HEK293 (cell line): ENCODE measurements at regions not wholly inside any gene's neighbourhood (a gene's known extent, or its start where the extent isn't known, plus 50 kb on each side); places are given as distances from the start of the nearest gene placed in this dataset.

Experiments used
- BCL11B ChIP-seq: fragments of 450-650 bp; formaldehyde crosslinking; IDR thresholded peaks from 2 replicates; pipeline ENCODE4 v1.5.1; 2016; ENCODE audit warnings: low read depth, missing biosample characterization, missing genetic modification characterization
- CTCF ChIP-seq: fragments of 450-650 bp; formaldehyde crosslinking; IDR thresholded peaks from 2 replicates; pipeline ENCODE4 v1.5.1; 2016; ENCODE audit warnings: missing biosample characterization, missing genetic modification characterization
- HOXC10 ChIP-seq: sonication (generic); formaldehyde crosslinking; IDR thresholded peaks from 2 replicates; pipeline ENCODE4 v1.8.1; 2023; ENCODE audit warnings: mild to moderate bottlenecking, missing genetic modification reagents
- MZF1 ChIP-seq: fragments of 450-650 bp; formaldehyde crosslinking; IDR thresholded peaks from 2 replicates; pipeline ENCODE4 v1.5.1; 2017; ENCODE audit warnings: missing biosample characterization, missing genetic modification characterization, borderline replicate concordance
- PBX3 ChIP-seq: sonication (generic); formaldehyde crosslinking; IDR thresholded peaks from 2 replicates; pipeline ENCODE4 v1.8.1; 2022; ENCODE audit warnings: mild to moderate bottlenecking, moderate library complexity, missing genetic modification reagents
- REST ChIP-seq: fragments of 450-650 bp; formaldehyde crosslinking; IDR thresholded peaks from 2 replicates; pipeline ENCODE4 v1.5.1; 2016; ENCODE audit warnings: missing biosample characterization, missing genetic modification characterization
- SP2 ChIP-seq: fragments of 450-650 bp; formaldehyde crosslinking; IDR thresholded peaks from 2 replicates; pipeline ENCODE4 v1.5.1; 2016; ENCODE audit warnings: missing biosample characterization, missing genetic modification characterization
- TRIM28 ChIP-seq: IDR thresholded peaks from 2 replicates; pipeline ENCODE4 v1.6.1; 2011; ENCODE audit warnings: low read length, control low read depth, borderline replicate concordance
- ZBTB10 ChIP-seq: fragments of 450-650 bp; formaldehyde crosslinking; IDR thresholded peaks from 2 replicates; pipeline ENCODE4 v1.5.1; 2016; ENCODE audit warnings: missing biosample characterization, missing genetic modification characterization
- ZNF19 ChIP-seq: fragments of 450-650 bp; formaldehyde crosslinking; IDR thresholded peaks from 2 replicates; pipeline ENCODE4; 2016; ENCODE audit warnings: missing biosample characterization, missing genetic modification characterization, low read depth
- ZNF311 ChIP-seq: fragments of 450-650 bp; formaldehyde crosslinking; IDR thresholded peaks from 2 replicates; pipeline ENCODE4 v1.5.1; 2017; ENCODE audit warnings: missing biosample characterization, missing genetic modification characterization, borderline replicate concordance
- ZNF639 ChIP-seq: fragments of 450-650 bp; formaldehyde crosslinking; IDR thresholded peaks from 2 replicates; pipeline ENCODE4 v1.5.1; 2016; ENCODE audit warnings: missing biosample characterization, missing genetic modification characterization
- ZNF704 ChIP-seq: fragments of 450-650 bp; formaldehyde crosslinking; IDR thresholded peaks from 2 replicates; pipeline ENCODE4 v1.5.1; 2016; ENCODE audit warnings: missing biosample characterization, missing genetic modification characterization
- ZNF785 ChIP-seq: fragments of 450-650 bp; formaldehyde crosslinking; IDR thresholded peaks from 2 replicates; pipeline ENCODE4 v1.5.1; 2016; ENCODE audit warnings: missing biosample characterization, missing genetic modification characterization

GRCh38 chr3:26345613-26346012, 277.0 kb upstream of the LRRC3B start:
- no peak for TF ChIP-seq BCL11B
- TF ChIP-seq ZNF19 (tag by site-specific recombination): no peak
- TF ChIP-seq CTCF (tag by site-specific recombination): no peak
- TF ChIP-seq ZNF704: no peak
- TF ChIP-seq ZNF785 (tag by site-specific recombination): no peak
- TF ChIP-seq SP2 (tag by site-specific recombination): no peak
- TF ChIP-seq HOXC10 (CRISPR knock-in tag): no peak
- no peak for TF ChIP-seq TRIM28
- TF ChIP-seq MZF1 (tag by site-specific recombination): no peak
- no peak for TF ChIP-seq PBX3 (CRISPR knock-in tag)
- no peak for TF ChIP-seq ZBTB10 (tag by site-specific recombination)
- TF ChIP-seq ZNF311 (tag by site-specific recombination): no peak
- TF ChIP-seq ZNF639 (tag by site-specific recombination): no peak
- no peak for TF ChIP-seq REST (tag by site-specific recombination)
